Kidney tubule cell (primary cell): ENCODE measurements at regions not wholly inside any gene's neighbourhood (a gene's known extent, or its start where the extent isn't known, plus 50 kb on each side); places are given as distances from the start of the nearest gene placed in this dataset.

Experiments
- DNase-seq: peaks from one replicate; pipeline ENCODE4 v3.0.0-alpha.2; 2018; ENCODE audit warnings: low spot score

GRCh38 chr9:26313108-26313507 is 579.5 kb downstream of the CAAP1 start:
- no peak for DNase-seq

GRCh38 chr9:26311463-26311995 is 581.1 kb downstream of the CAAP1 start:
- DNase-seq: no peak

GRCh38 chr9:26310294-26310693 is 582.3 kb downstream of the CAAP1 start:
- peak; percentile 21 for DNase-seq

- DNase-seq: no peak
These were observed 584.3 kb downstream of the CAAP1 start for GRCh38 chr9:26308328-26308727.

- DNase-seq: no peak
These were observed 590.9 kb downstream of the CAAP1 start for GRCh38 chr9:26301659-26302058.

- DNase-seq: no peak
These were observed 591.6 kb downstream of the CAAP1 start for GRCh38 chr9:26301046-26301445.

GRCh38 chr9:26296910-26297572 is 595.6 kb downstream of the CAAP1 start:
- peak; percentile 49 for DNase-seq

GRCh38 chr9:26292943-26293342 is 599.7 kb downstream of the CAAP1 start:
- peak; percentile 92 for DNase-seq

- DNase-seq: peak; percentile 9
These were observed 593.4 kb upstream of the TUSC1 start for GRCh38 chr9:26271495-26272122.

- DNase-seq: peak; percentile 54
These were observed 588.0 kb upstream of the TUSC1 start for GRCh38 chr9:26266146-26266793.

GRCh38 chr9:26264709-26265601 is 586.7 kb upstream of the TUSC1 start:
- DNase-seq: peak; percentile 98

GRCh38 chr9:26263478-26263877 is 585.2 kb upstream of the TUSC1 start:
- DNase-seq: no peak

GRCh38 chr9:26262421-26263107 is 584.3 kb upstream of the TUSC1 start:
- DNase-seq: no peak

GRCh38 chr9:26261503-26262330 is 583.5 kb upstream of the TUSC1 start:
- DNase-seq: peak; percentile 90

GRCh38 chr9:26260238-26260637 is 582.0 kb upstream of the TUSC1 start:
- peak; percentile 41 for DNase-seq

GRCh38 chr9:26247861-26248260 is 569.6 kb upstream of the TUSC1 start:
- DNase-seq: no peak

GRCh38 chr9:26244661-26245451 is 566.6 kb upstream of the TUSC1 start:
- DNase-seq: peak; percentile 77

- DNase-seq: peak; percentile 69
These were observed 565.5 kb upstream of the TUSC1 start for GRCh38 chr9:26243726-26244125.

- no peak for DNase-seq
These were observed 564.9 kb upstream of the TUSC1 start for GRCh38 chr9:26243029-26243697.
